ENCODE measurements at regions not wholly inside any gene's neighbourhood (a gene's known extent, or its start where the extent isn't known, plus 50 kb on each side); places are given as distances from the start of the nearest gene placed in this dataset.
"Not testable (repeated sequence)": the region's sequence is repeated elsewhere in the genome, so short reads cannot be mapped to it uniquely, and the experiment has no call there.

DNA sequence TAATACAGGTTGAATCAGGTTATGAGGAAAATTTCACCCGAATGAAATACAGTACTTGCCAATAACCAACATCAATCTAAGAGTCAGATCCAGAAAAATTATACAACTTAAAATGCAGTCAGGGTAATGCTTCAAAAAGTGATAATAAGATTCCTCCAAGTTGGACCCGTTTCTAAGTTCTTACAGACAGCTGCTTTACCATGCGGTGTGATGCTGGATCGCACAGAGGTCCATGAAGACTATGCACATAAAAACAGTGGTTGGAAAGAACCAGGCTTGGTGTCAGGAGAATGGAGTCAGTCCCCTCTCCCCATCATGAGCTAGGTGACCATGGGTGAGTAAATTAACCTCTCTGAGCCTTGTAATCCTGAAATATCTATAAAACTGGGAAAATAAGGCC, 261.3 kb downstream of the QDPR start:
- intact Hi-C loops (cut with micrococcal nuclease): no loop called here

DNA sequence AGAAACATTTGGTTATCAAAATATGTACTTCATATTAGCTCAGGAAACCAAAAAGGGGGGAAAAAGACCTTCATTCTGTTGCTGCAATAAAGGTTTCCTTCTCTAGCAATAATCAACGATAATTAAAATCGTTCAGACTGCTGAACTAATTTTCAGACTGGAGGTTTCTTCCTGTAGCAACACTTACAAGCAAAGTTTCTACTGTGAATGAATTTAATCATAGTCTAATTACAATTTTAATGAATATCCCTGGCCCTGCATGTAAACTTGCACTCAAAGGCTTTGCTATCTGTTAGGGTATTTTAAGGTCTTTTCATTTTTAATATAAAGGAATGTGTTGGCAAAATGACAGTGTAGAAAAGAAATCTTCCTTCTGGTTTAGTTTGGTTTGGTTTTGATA, 265.2 kb downstream of the QDPR start:
- intact Hi-C loops (cut with micrococcal nuclease): no loop called here

DNA sequence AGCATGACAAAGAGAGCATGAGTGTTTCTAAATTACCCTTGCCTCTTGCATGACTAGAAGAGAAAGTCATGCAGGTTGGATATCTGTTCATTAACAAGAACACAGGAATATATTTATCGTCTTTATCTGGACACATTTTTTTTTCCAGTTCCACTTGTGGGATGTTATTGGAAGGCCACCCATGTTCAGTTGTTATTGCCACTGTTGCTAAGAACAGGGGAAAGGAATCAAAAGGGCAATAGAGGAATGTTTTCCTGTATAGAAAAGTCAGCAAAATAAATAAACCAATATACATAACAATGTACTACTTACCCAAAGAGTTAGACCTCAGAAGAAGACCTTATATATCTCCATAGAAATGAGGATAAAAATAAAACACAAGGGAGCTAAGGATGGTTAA, 270.1 kb downstream of the QDPR start:
- intact Hi-C loops (cut with micrococcal nuclease): no loop called here

DNA sequence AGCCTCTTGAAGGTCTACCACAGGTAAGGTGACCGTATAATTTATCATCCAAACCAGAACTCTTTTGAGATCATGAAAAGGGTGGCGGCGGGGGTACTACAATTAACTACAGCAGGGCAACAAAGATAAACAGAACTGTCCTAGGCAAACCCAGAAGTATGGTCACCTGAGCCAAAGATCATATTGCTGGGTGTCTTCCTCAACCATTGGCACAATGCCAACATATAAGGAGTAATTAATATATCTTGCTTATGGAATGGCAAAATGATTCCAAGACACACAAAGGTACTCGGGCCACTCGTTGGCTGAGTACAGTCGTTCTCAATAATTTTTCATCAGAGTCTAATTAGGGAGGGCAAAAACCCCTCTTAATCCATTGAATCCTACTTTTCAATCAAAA, 273.3 kb downstream of the QDPR start:
- intact Hi-C loops (cut with micrococcal nuclease): no loop called here

DNA sequence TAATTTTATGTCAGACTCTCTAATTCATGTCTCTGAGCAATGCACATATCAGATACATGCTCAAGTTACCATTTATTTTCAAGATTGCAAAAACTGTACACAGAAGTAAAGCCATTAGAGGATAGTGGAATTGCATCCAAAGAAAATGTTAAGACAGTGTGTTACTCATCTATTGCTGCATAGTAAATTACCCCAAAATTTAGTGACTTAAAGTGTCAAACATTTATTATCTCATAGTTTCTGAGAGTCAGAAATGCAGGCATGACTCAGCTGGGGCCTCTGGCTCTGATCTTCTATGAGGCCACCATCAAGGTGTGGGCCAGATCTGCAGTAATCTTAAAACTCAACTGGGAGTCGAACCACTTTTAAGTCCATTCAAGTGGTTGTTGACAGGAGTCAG, 275.2 kb downstream of the QDPR start:
- intact Hi-C loops (cut with micrococcal nuclease): no loop called here

DNA sequence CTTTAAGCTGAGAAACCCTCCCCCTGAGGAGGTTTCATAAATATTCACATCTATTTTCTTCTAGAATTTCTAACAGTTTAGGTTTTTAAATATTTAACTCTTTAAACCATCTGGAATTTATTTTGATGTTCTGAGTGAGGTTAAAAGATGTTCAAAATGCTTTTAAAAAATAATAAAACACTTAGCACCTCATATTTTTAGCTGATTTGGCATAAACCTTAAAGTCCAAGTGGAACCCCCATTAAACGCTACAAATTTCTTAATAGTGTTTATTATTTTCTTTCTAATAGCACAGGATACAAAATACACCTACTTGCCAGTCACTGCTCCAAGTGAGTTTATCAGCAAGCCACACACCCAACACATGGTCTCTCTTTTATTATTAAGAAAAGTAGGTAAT, 277.2 kb downstream of the QDPR start:
- intact Hi-C loops (cut with micrococcal nuclease): no loop called here

DNA sequence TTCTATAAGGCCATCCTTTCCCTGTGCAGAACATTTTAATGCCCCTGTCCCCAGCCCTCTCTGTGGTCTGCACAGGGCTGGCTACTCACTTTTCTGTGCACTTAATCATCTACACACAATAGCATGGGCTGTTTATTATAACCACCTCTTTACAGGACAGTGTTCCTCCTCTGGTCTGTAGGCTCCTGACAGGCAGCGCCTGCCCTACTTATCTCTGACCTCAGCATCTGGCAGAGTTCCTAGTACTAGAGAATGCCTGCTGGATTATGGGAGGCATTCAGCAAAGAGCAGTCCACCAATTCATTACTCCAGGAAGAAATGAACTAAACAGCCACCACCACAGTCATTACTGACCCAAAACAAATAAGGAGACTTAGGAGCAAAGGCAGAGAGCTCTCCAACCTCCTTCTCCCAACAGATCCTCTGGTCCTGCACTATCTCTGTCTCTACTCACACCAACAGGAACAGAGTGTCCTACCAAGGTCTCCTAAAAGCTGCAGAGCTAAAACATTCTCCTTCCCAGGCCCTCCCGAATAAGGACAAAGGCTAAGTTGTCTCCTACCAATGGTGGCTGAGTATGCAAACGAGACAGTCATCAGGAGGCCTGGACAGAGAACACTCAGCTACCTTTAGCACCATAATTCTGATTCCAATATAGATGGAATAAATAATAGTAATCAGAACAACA, 279.2 kb downstream of the QDPR start:
- intact Hi-C loops (cut with micrococcal nuclease): no loop called here

DNA sequence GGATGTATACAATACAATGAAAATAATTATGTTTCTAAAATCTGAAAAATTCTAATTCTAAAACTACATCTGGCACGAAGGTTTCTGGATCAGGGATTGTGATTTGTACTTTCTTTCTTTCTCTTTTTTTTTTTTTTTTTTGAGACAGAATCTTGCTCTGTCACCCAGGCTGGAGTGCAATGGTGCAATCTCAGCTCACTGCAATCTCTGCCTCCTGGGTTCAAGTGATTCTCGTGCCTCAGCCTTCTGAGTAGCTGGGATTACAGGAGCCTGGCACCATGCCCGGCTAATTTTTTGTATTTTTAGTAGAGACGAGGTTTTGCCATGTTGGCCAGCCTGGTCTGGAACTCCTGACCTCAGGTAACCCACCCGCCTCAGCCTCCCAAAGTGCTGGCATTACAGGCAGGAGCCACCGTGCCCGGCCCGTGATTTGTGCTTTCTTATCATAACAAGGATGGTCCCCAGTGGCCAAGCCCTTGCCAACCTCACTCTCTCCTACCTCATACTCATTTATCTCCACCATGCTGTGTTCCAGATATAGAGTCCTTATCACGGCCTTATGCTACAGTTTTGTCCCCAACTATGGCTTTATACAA, 279.9 kb downstream of the QDPR start:
- intact Hi-C loops (cut with micrococcal nuclease): not testable (repeated sequence)

DNA sequence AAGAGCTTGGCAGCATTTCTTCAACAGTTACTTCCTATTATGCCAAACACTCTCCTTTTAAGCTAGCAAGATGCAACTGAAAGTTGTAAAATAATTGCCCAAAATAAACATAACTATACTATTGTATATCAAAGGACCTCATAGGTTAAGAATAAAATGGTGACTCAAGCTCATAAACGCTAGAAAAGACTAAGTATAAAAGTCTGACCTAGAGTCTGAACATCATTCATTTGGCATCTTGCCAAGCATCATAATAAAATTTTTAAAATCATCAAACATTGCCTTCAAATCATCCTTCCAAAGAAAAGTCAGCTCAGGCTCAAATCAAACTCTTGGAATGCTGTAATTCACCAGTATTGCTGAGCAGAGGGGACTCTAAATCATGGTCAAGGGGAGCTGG, 281.2 kb downstream of the QDPR start:
- intact Hi-C loops (cut with micrococcal nuclease): no loop called here

DNA sequence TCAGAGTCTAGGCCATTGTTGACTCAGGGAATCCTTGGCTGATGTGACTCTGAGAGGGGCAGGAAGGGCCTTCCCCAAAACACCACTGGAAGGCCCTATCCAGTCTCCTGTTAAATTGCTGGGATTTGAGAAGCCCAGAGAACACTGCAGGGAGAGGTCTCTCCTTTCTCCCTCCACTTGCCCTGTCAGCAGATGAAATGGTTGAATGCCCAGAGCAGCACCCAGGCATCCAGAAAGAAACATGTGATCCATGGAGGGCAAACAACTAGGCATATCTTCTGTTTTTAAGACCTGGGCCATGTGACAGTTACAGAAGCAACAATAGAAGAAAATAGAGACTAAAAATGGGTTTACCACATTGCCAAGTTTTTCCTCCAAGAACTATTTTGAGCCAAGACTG, 291.1 kb downstream of the QDPR start:
- intact Hi-C loops (cut with micrococcal nuclease): no loop called here

DNA sequence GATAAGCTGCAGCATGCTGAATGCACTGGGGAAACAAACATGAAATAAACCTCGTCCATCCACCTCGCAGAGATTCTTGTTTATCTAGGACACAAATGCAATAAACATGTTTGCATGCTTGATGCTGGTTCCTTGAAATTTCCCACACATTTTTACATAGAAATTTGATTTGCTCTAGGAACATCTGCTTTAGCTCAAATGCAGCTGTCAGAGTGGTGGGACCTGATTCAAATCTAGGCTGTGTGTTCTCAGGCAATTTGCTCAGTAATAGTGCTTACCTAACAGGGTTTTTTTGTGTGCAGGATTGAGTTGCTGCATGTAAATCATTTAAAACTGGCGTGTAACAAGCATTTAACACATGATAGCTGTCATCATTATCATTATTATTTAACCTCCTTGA, 293.1 kb downstream of the QDPR start:
- intact Hi-C loops (cut with micrococcal nuclease): no loop called here

DNA sequence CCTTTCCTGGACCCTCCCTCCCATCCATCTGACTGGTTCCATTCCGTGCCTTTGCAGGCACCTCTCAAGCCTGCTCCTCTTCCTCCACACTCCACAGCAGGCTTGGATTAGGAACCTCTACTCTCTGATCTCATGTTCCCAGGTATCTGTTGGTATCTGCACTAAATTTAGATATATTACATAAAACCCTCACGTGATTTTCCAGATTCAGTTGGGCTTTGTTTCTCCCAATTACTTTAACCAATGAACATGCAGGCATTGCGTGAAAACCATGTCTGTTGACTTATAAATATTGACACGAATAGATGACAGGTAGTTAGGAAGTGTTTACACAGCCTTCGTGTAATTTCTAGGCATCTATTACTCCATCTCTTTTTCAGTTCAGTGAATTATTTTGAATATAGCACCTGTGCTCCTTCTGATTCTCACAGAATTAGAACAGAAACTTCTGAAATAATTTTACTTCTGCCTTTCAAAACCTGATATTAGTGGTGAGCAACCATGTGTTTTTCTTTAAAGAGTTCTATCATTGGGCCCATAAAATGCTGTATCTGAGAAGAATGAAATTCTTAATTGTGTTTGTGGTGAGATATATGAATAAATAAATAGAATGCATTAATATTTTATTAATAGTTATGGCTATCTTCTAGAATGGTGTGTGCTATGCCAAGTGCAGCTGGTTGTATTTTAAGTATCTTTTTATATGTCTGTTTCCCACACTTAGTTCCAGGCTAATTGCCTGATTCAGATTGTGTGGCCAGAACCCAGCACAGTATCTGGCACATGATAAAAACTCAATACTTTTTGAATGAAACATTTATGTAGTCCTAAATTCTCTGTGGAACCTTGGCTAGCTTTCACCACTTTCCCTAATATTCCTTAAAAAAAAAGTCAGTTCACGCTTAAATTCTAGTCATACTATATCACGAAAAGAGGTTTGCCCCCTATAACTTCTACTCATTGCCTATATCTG, 304.8 kb downstream of the QDPR start:
- intact Hi-C loops (cut with micrococcal nuclease): no loop called here

DNA sequence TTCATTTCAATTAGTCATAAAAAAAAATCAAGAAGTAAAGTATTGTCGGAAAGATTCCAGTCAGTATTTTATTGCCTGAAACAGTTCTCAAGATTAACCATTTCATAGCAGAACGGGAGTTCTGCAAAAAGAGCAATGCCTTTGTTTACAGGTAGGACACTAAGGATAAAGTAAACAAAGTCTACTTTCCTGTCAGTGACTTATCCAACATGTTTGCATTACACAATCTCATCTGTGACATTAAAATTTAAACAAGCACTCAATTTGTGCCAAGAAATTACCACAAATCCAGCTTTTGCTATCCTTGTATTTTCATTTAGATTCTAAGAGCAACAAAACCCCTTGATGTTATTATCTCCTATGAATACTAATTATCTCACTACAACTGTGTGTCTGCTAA, 306.5 kb upstream of the LDB2 start:
- intact Hi-C loops (cut with micrococcal nuclease): no loop called here

DNA sequence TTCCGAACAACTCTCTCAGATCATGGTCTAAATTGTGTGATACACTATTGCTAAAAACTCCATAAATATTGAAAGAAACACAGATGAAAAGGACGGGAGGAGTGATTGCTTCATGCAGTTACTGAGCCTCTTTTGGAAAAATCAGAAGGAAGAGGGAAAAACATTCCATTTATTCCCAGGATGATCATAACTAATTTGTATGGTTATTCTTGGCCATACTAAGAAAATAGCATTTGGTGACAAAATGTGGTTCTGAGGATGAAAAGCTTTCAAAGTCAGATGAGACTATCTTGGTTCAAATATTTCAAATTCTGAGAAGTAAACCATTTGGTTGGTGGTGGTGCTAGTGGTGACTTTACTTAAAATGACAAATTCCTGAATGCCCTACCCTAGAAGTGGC, 305.4 kb upstream of the LDB2 start:
- intact Hi-C loops (cut with micrococcal nuclease): no loop called here

DNA sequence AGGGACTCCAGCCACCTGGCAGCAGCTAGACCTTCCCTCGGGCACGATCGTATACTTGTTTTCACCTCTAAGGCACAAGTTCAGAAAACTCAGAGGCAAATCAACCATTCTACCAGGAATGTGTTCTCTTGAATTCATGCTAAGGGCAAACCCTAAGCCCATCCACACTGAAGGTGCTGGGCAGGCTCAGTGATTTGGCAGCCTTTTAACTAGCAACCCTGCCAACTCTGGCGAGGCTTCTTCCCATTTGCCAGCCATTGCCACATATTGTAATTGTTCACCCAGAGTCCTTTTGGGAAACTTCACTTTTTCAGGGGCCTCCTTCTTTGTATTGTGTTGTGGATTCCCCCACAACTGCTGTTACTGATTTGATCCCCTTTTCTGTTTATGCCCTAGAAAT, 298.6 kb upstream of the LDB2 start:
- intact Hi-C loops (cut with micrococcal nuclease): no loop called here

DNA sequence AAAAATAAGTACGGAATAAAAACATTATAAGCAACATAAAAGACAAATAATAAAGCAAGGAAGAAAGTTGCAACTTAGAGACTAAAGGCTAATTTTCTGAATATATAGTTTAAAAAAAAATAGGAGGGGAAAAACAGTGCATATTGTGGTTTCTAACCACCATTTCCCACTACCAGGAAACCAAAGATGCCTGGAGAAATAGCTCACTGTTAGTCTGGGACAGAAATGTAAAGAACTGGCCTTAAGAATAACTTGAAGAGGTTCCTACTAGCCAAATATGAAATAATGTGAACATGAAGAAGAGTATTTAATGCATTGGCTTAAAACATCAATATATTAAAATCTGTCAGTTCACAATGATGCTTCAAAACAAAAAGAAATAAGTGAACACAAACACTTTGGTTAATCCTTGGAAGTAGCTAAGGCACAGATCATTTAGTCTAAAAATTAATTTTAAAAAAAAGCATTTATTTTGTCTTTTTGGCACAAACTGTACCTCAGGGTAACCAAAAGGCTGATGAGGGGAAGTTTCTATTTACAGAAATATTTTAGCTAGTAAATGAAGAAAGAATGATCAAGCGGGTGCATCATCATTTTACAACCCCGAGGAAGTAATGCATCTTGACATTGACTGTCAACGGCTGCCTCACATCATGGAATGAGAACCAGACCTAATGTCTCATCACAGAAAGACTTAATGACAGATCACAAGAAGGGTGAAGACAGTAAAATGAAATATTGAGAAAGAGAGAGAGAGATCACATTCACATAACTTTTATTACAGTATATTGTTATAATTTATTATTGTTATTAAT, 297.2 kb upstream of the LDB2 start:
- intact Hi-C loops (cut with micrococcal nuclease): no loop called here

DNA sequence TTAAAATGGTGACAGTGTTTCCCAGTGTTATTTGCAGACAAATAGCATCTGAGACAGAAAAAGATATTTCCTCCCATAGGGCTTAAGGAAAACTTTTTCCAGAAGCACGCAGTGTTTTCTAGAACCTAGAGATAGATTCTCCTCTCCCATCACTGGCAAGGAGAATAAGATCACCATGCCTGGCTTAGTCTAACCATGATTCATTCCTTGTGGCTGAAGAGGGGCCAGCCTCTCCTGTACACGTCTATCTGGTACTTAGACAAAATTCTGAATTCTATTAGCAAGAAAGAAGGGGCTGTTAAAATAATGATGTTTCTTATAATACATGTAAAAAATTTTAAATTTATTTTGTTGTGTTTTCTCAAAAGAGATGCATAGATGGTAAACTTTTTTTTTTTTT, 296.1 kb upstream of the LDB2 start:
- intact Hi-C loops (cut with micrococcal nuclease): no loop called here

DNA sequence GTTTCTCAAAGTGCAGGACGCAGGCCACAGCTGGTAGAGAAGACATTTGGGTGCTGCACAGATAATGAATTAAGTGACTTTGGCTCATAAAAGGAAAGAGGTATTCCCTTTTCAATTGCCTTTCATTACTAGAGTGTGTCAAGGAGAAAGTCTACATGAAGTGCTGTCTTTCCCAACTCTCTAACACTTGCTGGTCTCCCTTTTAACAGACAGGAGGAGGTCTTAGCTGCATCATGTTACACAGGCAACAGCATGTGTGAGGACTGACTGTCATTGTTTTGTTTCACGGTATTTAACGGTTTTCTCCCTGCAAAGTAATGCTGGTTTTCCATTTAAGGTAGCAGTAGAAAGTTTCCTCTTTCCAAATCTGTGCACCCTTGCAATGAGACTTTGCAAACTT, 291.3 kb upstream of the LDB2 start:
- intact Hi-C loops (cut with micrococcal nuclease): no loop called here

DNA sequence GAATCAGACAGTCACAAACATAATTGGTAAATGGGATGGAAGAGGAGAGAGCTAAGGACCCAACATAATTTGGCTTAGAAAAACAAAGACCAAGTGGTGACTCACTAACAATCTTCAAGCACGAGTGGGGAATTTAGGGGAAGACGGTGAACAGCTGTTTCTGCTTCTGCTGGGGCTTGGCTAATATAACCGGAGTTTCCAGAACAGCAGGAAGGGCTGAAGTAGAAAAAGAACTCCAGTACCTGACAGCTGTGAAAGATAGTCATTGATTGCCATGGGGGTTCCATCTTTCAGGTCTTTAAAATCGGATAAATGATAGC, 290.9 kb upstream of the LDB2 start:
- intact Hi-C loops (cut with micrococcal nuclease): no loop called here

DNA sequence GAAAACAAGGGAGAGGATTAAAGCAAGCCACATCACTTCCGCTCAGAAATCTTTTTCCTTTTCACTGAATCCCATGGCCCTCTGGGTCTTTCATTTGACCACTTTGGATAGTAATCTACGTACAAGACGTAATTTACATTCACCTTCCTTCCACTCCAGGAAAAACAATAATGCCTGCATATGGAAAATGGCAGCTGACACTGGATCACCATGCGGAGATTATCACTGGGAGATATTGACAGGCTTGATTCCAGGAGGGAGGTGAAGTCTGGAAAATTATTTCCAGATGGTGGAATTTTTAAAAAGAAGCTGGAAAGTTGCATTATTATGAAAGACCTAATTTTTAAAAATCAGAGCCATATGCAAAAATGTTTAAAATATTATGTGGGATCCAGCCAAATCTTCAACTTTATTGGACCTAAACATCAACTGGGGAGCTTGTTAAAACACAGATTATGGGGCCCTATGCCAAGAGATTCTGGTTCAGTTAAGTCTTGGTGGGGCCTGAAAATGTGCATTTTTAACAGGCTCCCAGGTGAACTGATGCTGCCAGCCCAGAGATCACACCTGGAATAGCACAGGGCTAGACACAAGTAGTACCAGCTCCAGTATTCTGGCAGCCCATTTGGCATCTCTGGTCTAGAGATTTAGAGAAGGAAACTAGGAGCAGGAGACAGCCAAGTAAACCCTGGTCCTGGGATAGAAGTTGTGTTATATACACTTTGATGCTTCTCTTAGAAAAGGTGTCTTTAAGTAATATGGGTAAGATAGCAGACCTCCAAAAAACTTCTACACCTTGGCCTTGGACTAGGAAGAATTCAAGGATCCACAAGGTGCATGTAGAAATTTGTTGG, 290.3 kb upstream of the LDB2 start:
- intact Hi-C loops (cut with micrococcal nuclease): no loop called here

DNA sequence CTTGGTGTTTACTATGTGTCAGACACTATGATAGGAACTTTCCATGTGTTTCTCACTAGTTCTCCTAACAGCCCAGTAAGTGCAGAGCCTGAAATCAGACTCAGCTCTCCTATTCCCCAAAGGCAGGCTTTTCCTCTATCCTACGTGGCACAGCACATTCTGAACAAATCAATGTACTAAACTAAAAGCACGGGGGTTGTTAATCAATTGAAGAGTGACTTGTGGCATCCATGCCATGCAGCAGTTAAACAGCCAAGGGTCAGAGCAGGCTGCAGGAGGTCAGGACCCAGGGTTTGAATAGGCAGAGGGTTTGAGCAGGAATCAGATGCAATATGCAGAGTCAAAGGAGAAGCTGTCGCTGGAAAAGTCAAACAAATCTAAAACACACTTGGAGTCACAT, 289.7 kb upstream of the LDB2 start:
- intact Hi-C loops (cut with micrococcal nuclease): no loop called here
